Stimulated activated effector memory CD8-positive, alpha-beta T cell treated with anti-CD3 and anti-CD28 coated beads, Interleukin-12 subunit alpha, Interleukin-12 subunit beta, amount 100 ng/mL, for 72 hours (primary cell): ENCODE measurements at regions not wholly inside any gene's neighbourhood (a gene's known extent, or its start where the extent isn't known, plus 50 kb on each side); places are given as distances from the start of the nearest gene placed in this dataset.

Experiments
- ATAC-seq: fragments of 150-1000 bp; cut with Tn5 transposase; 2 replicates; pipeline ENCODE4 v1.10.0; 2021
- DNase-seq, 2 donors: peaks; one replicate each; pipeline ENCODE4 v3.0.0; 2021 to 2022; ENCODE audit warnings: low spot score in 2 of 2
- H3K27ac Mint-ChIP-seq: one replicate; pipeline ENCODE4 v1.8.0; 2022; ENCODE audit warnings: mild to moderate bottlenecking, mixed read lengths
- H3K36me3 Mint-ChIP-seq: one replicate; pipeline ENCODE4 v1.8.0; 2022; ENCODE audit warnings: mild to moderate bottlenecking, mixed read lengths
- H3K4me1 Mint-ChIP-seq: one replicate; pipeline ENCODE4 v1.8.0; 2022; ENCODE audit warnings: mixed read lengths
- H3K4me3 Mint-ChIP-seq: one replicate; pipeline ENCODE4 v1.8.0; 2022; ENCODE audit warnings: mild to moderate bottlenecking, mixed read lengths
- H3K9me3 Mint-ChIP-seq: one replicate; pipeline ENCODE4 v1.8.0; 2022; ENCODE audit warnings: mixed read lengths

- no peaks in the 10 kb centered on the region for H3K36me3 Mint-ChIP-seq
- DNase-seq (no peak), ATAC-seq (no peak)
- H3K4me1 Mint-ChIP-seq, result no peaks in the 10 kb centered on the region
- no peak overlapping the region for H3K27ac Mint-ChIP-seq
- H3K4me3 Mint-ChIP-seq, result no peak overlapping the region
- no peaks in the 10 kb centered on the region for H3K9me3 Mint-ChIP-seq
These were observed 118.4 kb upstream of the WDR11 start for GRCh38 chr10:120732643-120733313.

- no peak overlapping the region for H3K4me3 Mint-ChIP-seq
- H3K27ac Mint-ChIP-seq, result no peak overlapping the region
- H3K9me3 Mint-ChIP-seq, result no peaks in the 10 kb centered on the region
- ATAC-seq, result peak; percentile 55
- DNase-seq, result no peak
- H3K4me1 Mint-ChIP-seq, result no peaks in the 10 kb centered on the region
- no peaks in the 10 kb centered on the region for H3K36me3 Mint-ChIP-seq
These were observed 116.6 kb upstream of the WDR11 start for GRCh38 chr10:120734483-120735078.

GRCh38 chr10:120735315-120735714 is 115.8 kb upstream of the WDR11 start:
- Mint-ChIP-seq H3K4me1 (no peaks in the 10 kb centered on the region), H3K9me3 (no peaks in the 10 kb centered on the region), H3K4me3 (no peak overlapping the region), H3K27ac (no peak overlapping the region), H3K36me3 (no peaks in the 10 kb centered on the region)
- ATAC-seq (no peak), DNase-seq (no peak)

- Mint-ChIP-seq H3K27ac (no peak overlapping the region), H3K4me3 (no peak overlapping the region), H3K36me3 (no peaks in the 10 kb centered on the region), H3K9me3 (no peaks in the 10 kb centered on the region), H3K4me1 (no peaks in the 10 kb centered on the region)
- ATAC-seq (no peak), DNase-seq (no peak)
These were observed 115.3 kb upstream of the WDR11 start for GRCh38 chr10:120735773-120736371.

- Mint-ChIP-seq H3K9me3 (no peaks in the 10 kb centered on the region), H3K27ac (no peak overlapping the region), H3K4me1 (no peaks in the 10 kb centered on the region), H3K36me3 (no peaks in the 10 kb centered on the region), H3K4me3 (no peak overlapping the region)
- no peak for DNase-seq
- ATAC-seq, result no peak
These were observed 114.8 kb upstream of the WDR11 start for GRCh38 chr10:120736377-120736776.

GRCh38 chr10:120738658-120739057 is 112.5 kb upstream of the WDR11 start:
- no peaks in the 10 kb centered on the region for H3K4me1 Mint-ChIP-seq
- no peaks in the 10 kb centered on the region for H3K9me3 Mint-ChIP-seq
- ATAC-seq, result no peak
- H3K4me3 Mint-ChIP-seq, result no peak overlapping the region
- H3K27ac Mint-ChIP-seq, result no peak overlapping the region
- no peaks in the 10 kb centered on the region for H3K36me3 Mint-ChIP-seq
- DNase-seq, result no peak

GRCh38 chr10:120741396-120741795 is 109.8 kb upstream of the WDR11 start:
- H3K36me3 Mint-ChIP-seq, result no peaks in the 10 kb centered on the region
- no peak overlapping the region for H3K4me3 Mint-ChIP-seq
- ATAC-seq (no peak), DNase-seq (no peak)
- no peak overlapping the region for H3K27ac Mint-ChIP-seq
- H3K9me3 Mint-ChIP-seq, result no peaks in the 10 kb centered on the region
- H3K4me1 Mint-ChIP-seq, result no peaks in the 10 kb centered on the region

- no peak for DNase-seq
- Mint-ChIP-seq H3K4me1 (no peaks in the 10 kb centered on the region), H3K27ac (no peak overlapping the region), H3K4me3 (no peak overlapping the region), H3K9me3 (no peaks in the 10 kb centered on the region), H3K36me3 (no peaks in the 10 kb centered on the region)
- no peak for ATAC-seq
These were observed 108.8 kb upstream of the WDR11 start for GRCh38 chr10:120742373-120742772.

- no peak overlapping the region for H3K4me3 Mint-ChIP-seq
- no peaks in the 10 kb centered on the region for H3K36me3 Mint-ChIP-seq
- H3K9me3 Mint-ChIP-seq, result no peaks in the 10 kb centered on the region
- no peaks in the 10 kb centered on the region for H3K4me1 Mint-ChIP-seq
- DNase-seq (no peak), ATAC-seq (no peak)
- H3K27ac Mint-ChIP-seq, result no peak overlapping the region
These were observed 107.1 kb upstream of the WDR11 start for GRCh38 chr10:120744040-120744439.

- Mint-ChIP-seq H3K4me3 (no peak overlapping the region), H3K4me1 (no peaks in the 10 kb centered on the region), H3K27ac (no peak overlapping the region), H3K36me3 (no peaks in the 10 kb centered on the region), H3K9me3 (no peaks in the 10 kb centered on the region)
- DNase-seq (no peak), ATAC-seq (no peak)
These were observed 105.0 kb upstream of the WDR11 start for GRCh38 chr10:120746001-120746777.

- H3K9me3 Mint-ChIP-seq, result no peaks in the 10 kb centered on the region
- DNase-seq, result no peak
- ATAC-seq, result no peak
- H3K36me3 Mint-ChIP-seq, result no peaks in the 10 kb centered on the region
- no peaks in the 10 kb centered on the region for H3K4me1 Mint-ChIP-seq
- H3K27ac Mint-ChIP-seq, result no peak overlapping the region
- no peak overlapping the region for H3K4me3 Mint-ChIP-seq
These were observed 102.6 kb upstream of the WDR11 start for GRCh38 chr10:120748519-120748918.

- no peaks in the 10 kb centered on the region for H3K36me3 Mint-ChIP-seq
- no peak for ATAC-seq
- no peaks in the 10 kb centered on the region for H3K4me1 Mint-ChIP-seq
- H3K27ac Mint-ChIP-seq, result no peak overlapping the region
- DNase-seq, result no peak
- no peaks in the 10 kb centered on the region for H3K9me3 Mint-ChIP-seq
- no peak overlapping the region for H3K4me3 Mint-ChIP-seq
These were observed 102.1 kb upstream of the WDR11 start for GRCh38 chr10:120749072-120749471.

GRCh38 chr10:120749856-120750566 is 101.2 kb upstream of the WDR11 start:
- Mint-ChIP-seq H3K9me3 (no peaks in the 10 kb centered on the region), H3K27ac (no peak overlapping the region), H3K4me3 (no peak overlapping the region), H3K36me3 (no peaks in the 10 kb centered on the region), H3K4me1 (no peaks in the 10 kb centered on the region)
- no peak for DNase-seq
- ATAC-seq, result no peak

GRCh38 chr10:120755771-120756170 is 95.4 kb upstream of the WDR11 start:
- H3K27ac Mint-ChIP-seq, result no peak overlapping the region
- ATAC-seq, result no peak
- no peaks in the 10 kb centered on the region for H3K4me1 Mint-ChIP-seq
- no peak overlapping the region for H3K4me3 Mint-ChIP-seq
- no peaks in the 10 kb centered on the region for H3K9me3 Mint-ChIP-seq
- DNase-seq, result no peak
- H3K36me3 Mint-ChIP-seq, result no peaks in the 10 kb centered on the region

- Mint-ChIP-seq H3K4me1 (no peaks in the 10 kb centered on the region), H3K36me3 (no peaks in the 10 kb centered on the region), H3K9me3 (no peaks in the 10 kb centered on the region), H3K4me3 (no peak overlapping the region), H3K27ac (no peak overlapping the region)
- no peak for DNase-seq
- ATAC-seq, result no peak
These were observed 90.9 kb upstream of the WDR11 start for GRCh38 chr10:120760253-120760652.
